A673 (cell line): ENCODE measurements at regions not wholly inside any gene's neighbourhood (a gene's known extent, or its start where the extent isn't known, plus 50 kb on each side); places are given as distances from the start of the nearest gene placed in this dataset.

ENCODE experiments used
- BruUV-seq: library from RNA; stranded (reverse); fragments of 400-500 nt; replicated peaks from 2 replicates; lab custom pipeline; 2021; lab: Mats Ljungman, UMichigan
- CTCF ChIA-PET: fragments of 300-600 bp; sonication (Branson Sonifier 250); formaldehyde crosslinking; loops from one replicate; lab custom pipeline; 2022; ENCODE audit warnings: antibody characterized with exemption; lab: Charles Lee
- POLR2A ChIA-PET: fragments of 300-600 bp; sonication (Branson Sonifier 250); formaldehyde crosslinking; loops from one replicate; lab custom pipeline; 2022; ENCODE audit warnings: antibody characterized with exemption; ENCODE audit not compliant: low non-redundant PET; lab: Charles Lee
- DNase-seq: peaks from one replicate; pipeline ENCODE4 v3.0.0-alpha.2; 2015; ENCODE audit warnings: low spot score
- H3K27ac ChIP-seq: fragments of 200-600 bp; sonication (generic); 2 replicates; pipeline ENCODE4 v1.5.1; 2016; ENCODE audit warnings: mixed run types, low read depth, mild to moderate bottlenecking, mixed read lengths, antibody characterized with exemption, low read length; ENCODE audit not compliant: poor library complexity, severe bottlenecking
- H3K27me3 ChIP-seq: fragments of 200-600 bp; sonication (generic); replicated peaks from 2 replicates; pipeline ENCODE4 v1.6.1; 2017; ENCODE audit warnings: mixed run types, low read depth, mild to moderate bottlenecking, mixed read lengths, antibody characterized with exemption, low read length; ENCODE audit not compliant: insufficient read depth, poor library complexity
- H3K36me3 ChIP-seq: fragments of 200-600 bp; sonication (generic); 2 replicates; pipeline ENCODE4 v1.6.1; 2016; ENCODE audit warnings: mixed run types, mild to moderate bottlenecking, mixed read lengths, antibody characterized with exemption, low read length; ENCODE audit not compliant: insufficient read depth, poor library complexity, severe bottlenecking
- H3K4me1 ChIP-seq: fragments of 200-600 bp; sonication (generic); 2 replicates; pipeline ENCODE4 v1.6.1; 2017; ENCODE audit warnings: mixed run types, mild to moderate bottlenecking, mixed read lengths, antibody characterized with exemption, low read length; ENCODE audit not compliant: insufficient read depth, poor library complexity, severe bottlenecking
- H3K4me3 ChIP-seq: fragments of 200-600 bp; sonication (generic); 2 replicates; pipeline ENCODE4 v1.5.1; 2016; ENCODE audit warnings: low read depth, mixed run types, mild to moderate bottlenecking, mixed read lengths, low read length; ENCODE audit not compliant: poor library complexity, severe bottlenecking
- H3K9me3 ChIP-seq: fragments of 200-600 bp; sonication (generic); 2 replicates; pipeline ENCODE4 v1.6.1; 2016; ENCODE audit warnings: mixed run types, low read depth, mild to moderate bottlenecking, mixed read lengths, antibody characterized with exemption, low read length; ENCODE audit not compliant: poor library complexity, severe bottlenecking
- CTCF ChIP-seq: fragments of 300-800, 200-600 bp; sonication (generic); conservative IDR thresholded peaks from 2 replicates; pipeline ENCODE4 v1.5.1; 2017; ENCODE audit warnings: low read depth, mild to moderate bottlenecking, antibody characterized with exemption, low read length, moderate library complexity, mixed read lengths
- EZH2 ChIP-seq: fragments of 200-600 bp; sonication (generic); IDR thresholded peaks from 2 replicates; pipeline ENCODE4 v1.6.1; 2017; ENCODE audit warnings: borderline replicate concordance, low read depth, mild to moderate bottlenecking, mixed read lengths, antibody characterized with exemption, low read length; ENCODE audit not compliant: poor library complexity, severe bottlenecking
- intact Hi-C: fragments of 100-400 bp; cut with micrococcal nuclease; formaldehyde crosslinking; loops from one replicate; pipeline ENCODE4 v1.10.0; 2022; ENCODE audit not compliant: unreplicated experiment

GRCh38 chr2:16275661-16276060 lies 335.3 kb downstream of the MYCN start:
- no peak for DNase-seq
- TF ChIP-seq CTCF: no peak
- no peak for TF ChIP-seq EZH2
- H3K9me3 ChIP-seq: no peaks in the 10 kb centered on the region
- no peaks in the 10 kb centered on the region for H3K27me3 ChIP-seq
- H3K36me3 ChIP-seq: no peaks in the 10 kb centered on the region
- BruUV-seq: no TSS peak
- no peaks in the 10 kb centered on the region for H3K4me1 ChIP-seq
- ChIA-PET CTCF (no interaction called here), POLR2A (no interaction called here)
- H3K4me3 ChIP-seq: no peak overlapping the region
- intact Hi-C loops: no loop called here
- H3K27ac ChIP-seq: no peak overlapping the region

GRCh38 chr2:16275131-16275530 lies 334.8 kb downstream of the MYCN start:
- BruUV-seq: no TSS peak
- H3K9me3 ChIP-seq: no peaks in the 10 kb centered on the region
- TF ChIP-seq EZH2 (no peak), CTCF (no peak)
- POLR2A ChIA-PET: no interaction called here
- no peaks in the 10 kb centered on the region for H3K27me3 ChIP-seq
- no peak overlapping the region for H3K4me3 ChIP-seq
- intact Hi-C loops: no loop called here
- H3K4me1 ChIP-seq: no peaks in the 10 kb centered on the region
- no peak overlapping the region for H3K27ac ChIP-seq
- CTCF ChIA-PET: no interaction called here
- DNase-seq: no peak
- no peaks in the 10 kb centered on the region for H3K36me3 ChIP-seq

GRCh38 chr2:16273111-16273510 lies 332.8 kb downstream of the MYCN start:
- TF ChIP-seq CTCF (no peak), EZH2 (no peak)
- no peak overlapping the region for H3K4me3 ChIP-seq
- H3K9me3 ChIP-seq: no peaks in the 10 kb centered on the region
- intact Hi-C loops: no loop called here
- DNase-seq: no peak
- BruUV-seq: no TSS peak
- H3K4me1 ChIP-seq: no peaks in the 10 kb centered on the region
- H3K36me3 ChIP-seq: no peaks in the 10 kb centered on the region
- H3K27me3 ChIP-seq: no peaks in the 10 kb centered on the region
- no peak overlapping the region for H3K27ac ChIP-seq
- ChIA-PET POLR2A (no interaction called here), CTCF (no interaction called here)
